H1 (cell line): ENCODE measurements at regions not wholly inside any gene's neighbourhood (a gene's known extent, or its start where the extent isn't known, plus 50 kb on each side); places are given as distances from the start of the nearest gene placed in this dataset.

ENCODE experiments used
- CTCF ChIA-PET: fragments of 300-600 bp; sonication (Branson Sonifier 250); formaldehyde crosslinking; loops from one replicate; lab custom pipeline; 2021; ENCODE audit not compliant: partially characterized antibody; lab: Charles Lee
- POLR2A ChIA-PET: fragments of 300-600 bp; sonication (Branson Sonifier 250); formaldehyde crosslinking; loops from one replicate; lab custom pipeline; 2021; ENCODE audit warnings: inconsistent platforms; ENCODE audit not compliant: partially characterized antibody; lab: Charles Lee
- DNase-seq, 2 experiments: peaks; one replicate each; pipeline versions ENCODE4 v3.0.0 to v3.0.0-alpha.2; 2010 to 2022; ENCODE audit warnings: low spot score in 2 of 2, low read depth in 1 of 2, mixed read lengths in 1 of 2
- FAIRE-seq: peaks from 2 replicates; lab custom pipeline; 2011; peaks lifted over from hg19 to GRCh38; lab: Jason Lieb, UNC
- H2AFZ ChIP-seq: 2 replicates; pipeline ENCODE4 v1.8.1; 2012; ENCODE audit warnings: low read length, inconsistent platforms
- H2AK5ac ChIP-seq: 2 replicates; pipeline ENCODE4 v1.6.1; 2013; ENCODE audit warnings: low read depth, low read length
- H2BK120ac ChIP-seq: replicated peaks from 2 replicates; pipeline ENCODE3; 2013; ENCODE audit warnings: low read depth, low read length, inconsistent platforms
- H2BK12ac ChIP-seq: 2 replicates; pipeline ENCODE4 v1.6.1; 2013; ENCODE audit warnings: low read depth, low read length
- H2BK15ac ChIP-seq: 2 replicates; pipeline ENCODE4 v1.6.1; 2013; ENCODE audit warnings: low read length
- H2BK20ac ChIP-seq: 2 replicates; pipeline ENCODE4 v1.6.1; 2013; ENCODE audit warnings: low read length
- H2BK5ac ChIP-seq: 2 replicates; pipeline ENCODE4 v1.6.1; 2013; ENCODE audit warnings: low read depth, low read length
- H3K14ac ChIP-seq: 2 replicates; pipeline ENCODE4 v1.6.1; 2013; ENCODE audit warnings: inconsistent platforms; ENCODE audit not compliant: insufficient read length
- H3K18ac ChIP-seq: 2 replicates; pipeline ENCODE4 v1.6.1; 2013; ENCODE audit warnings: low read length; ENCODE audit errors: extremely low read depth
- H3K23ac ChIP-seq: 2 replicates; pipeline ENCODE4 v1.6.1; 2013; ENCODE audit warnings: inconsistent platforms; ENCODE audit not compliant: insufficient read length
- H3K23me2 ChIP-seq: 2 replicates; pipeline ENCODE4 v1.6.1; 2013; ENCODE audit warnings: low read depth, low read length
- H3K27ac ChIP-seq: 2 replicates; pipeline ENCODE4 v1.6.1; 2011; ENCODE audit warnings: low read depth, low read length, inconsistent platforms
- H3K27me3 ChIP-seq, 4 experiments: replicated peaks in 1 of 4; 1 replicate in 1 of 4; 2 replicates in 3 of 4; pipeline versions ENCODE4 v1.6.1 to v1.8.1; 2011 to 2013; ENCODE audit warnings: low read length in 3 of 4, mild to moderate bottlenecking in 3 of 4, inconsistent platforms in 2 of 4, mixed read lengths in 2 of 4, moderate library complexity in 1 of 4; ENCODE audit not compliant: control insufficient read depth in 3 of 4, insufficient read depth in 3 of 4; ENCODE audit errors: extremely low read depth in 1 of 4
- H3K36me3 ChIP-seq, 4 experiments: 2 replicates each; pipeline versions ENCODE4 v1.6.1 to v1.8.1; 2011 to 2013; ENCODE audit warnings: mild to moderate bottlenecking in 4 of 4, low read length in 3 of 4, moderate library complexity in 2 of 4, control low read depth in 1 of 4, inconsistent platforms in 1 of 4; ENCODE audit not compliant: insufficient read depth in 4 of 4, control insufficient read depth in 2 of 4
- H3K4ac ChIP-seq: replicated peaks from 2 replicates; pipeline ENCODE3; 2013; ENCODE audit warnings: low read length, low read depth, mixed read lengths, inconsistent platforms; ENCODE audit not compliant: insufficient read length
- H3K4me1 ChIP-seq, 4 experiments: replicated peaks in 1 of 4; 1 replicate in 1 of 4; 2 replicates in 3 of 4; pipeline versions ENCODE4 v1.6.1 to v1.8.1; 2011 to 2013; ENCODE audit warnings: low read length in 3 of 4, inconsistent platforms in 2 of 4, mixed read lengths in 1 of 4; ENCODE audit not compliant: insufficient read depth in 4 of 4, control insufficient read depth in 3 of 4
- H3K4me2 ChIP-seq, 2 experiments: 2 replicates each; pipeline versions ENCODE4 v1.6.1 to v1.8.1; 2011 to 2013; ENCODE audit warnings: low read depth in 2 of 2, low read length in 2 of 2, control low read depth in 1 of 2, inconsistent platforms in 1 of 2, mild to moderate bottlenecking in 1 of 2; ENCODE audit not compliant: insufficient read depth in 1 of 2
- H3K4me3 ChIP-seq, 4 experiments: fragments of 200-600, 300-600 bp in 1 of 4; sonication (generic), shearing (Covaris generic), sonication (Bioruptor Twin) in 1 of 4; 2 replicates each; pipeline versions ENCODE4 v1.5.1 to v1.8.1; 2011 to 2016; ENCODE audit warnings: low read length in 4 of 4, low read depth in 3 of 4, control low read depth in 2 of 4, inconsistent platforms in 2 of 4, mild to moderate bottlenecking in 2 of 4, mixed read lengths in 1 of 4, moderate library complexity in 1 of 4; ENCODE audit not compliant: insufficient read depth in 2 of 4; ENCODE audit errors: extremely low read depth in 1 of 4
- H3K56ac ChIP-seq: replicated peaks from 2 replicates; pipeline ENCODE3; 2013; ENCODE audit warnings: low read depth, mild to moderate bottlenecking, mixed read lengths, low read length, inconsistent platforms; ENCODE audit not compliant: insufficient read length
- H3K79me1 ChIP-seq: 2 replicates; pipeline ENCODE4 v1.6.1; 2013; ENCODE audit warnings: low read depth, low read length, control low read depth
- H3K79me2 ChIP-seq, 2 experiments: 2 replicates each; pipeline versions ENCODE4 v1.6.1 to v1.8.1; 2012 to 2013; ENCODE audit warnings: low read length in 2 of 2, mild to moderate bottlenecking in 2 of 2, inconsistent platforms in 1 of 2; ENCODE audit not compliant: insufficient read depth in 2 of 2, control insufficient read depth in 1 of 2
- H3K9ac ChIP-seq, 4 experiments: replicated peaks in 1 of 4; 1 replicate in 1 of 4; 2 replicates in 3 of 4; pipeline versions ENCODE4 v1.6.1 to v1.8.1; 2011 to 2013; ENCODE audit warnings: low read depth in 3 of 4, low read length in 3 of 4, control low read depth in 2 of 4, mild to moderate bottlenecking in 2 of 4, moderate library complexity in 2 of 4, inconsistent platforms in 1 of 4; ENCODE audit errors: extremely low read depth in 1 of 4
- H3K9me3 ChIP-seq, 2 experiments: 2 replicates each; pipeline versions ENCODE4 v1.6.1 to v1.8.1; 2012 to 2013; ENCODE audit warnings: mild to moderate bottlenecking in 2 of 2, moderate library complexity in 2 of 2, control low read depth in 1 of 2, inconsistent platforms in 1 of 2, low read depth in 1 of 2, low read length in 1 of 2, mixed read lengths in 1 of 2; ENCODE audit not compliant: insufficient read depth in 2 of 2
- H4K20me1 ChIP-seq, 2 experiments: replicated peaks in 1 of 2; 2 replicates each; pipeline versions ENCODE3 to v1.8.1; 2011 to 2013; ENCODE audit warnings: inconsistent platforms in 2 of 2, low read length in 2 of 2, mild to moderate bottlenecking in 1 of 2; ENCODE audit not compliant: insufficient read depth in 2 of 2, control insufficient read depth in 1 of 2
- H4K5ac ChIP-seq: 2 replicates; pipeline ENCODE4 v1.6.1; 2013; ENCODE audit warnings: low read length, low read depth, mixed read lengths, inconsistent platforms; ENCODE audit not compliant: insufficient read length
- H4K8ac ChIP-seq: 2 replicates; pipeline ENCODE4 v1.8.0; 2013; ENCODE audit warnings: mild to moderate bottlenecking, moderate library complexity, low read length, inconsistent platforms; ENCODE audit not compliant: insufficient read depth; ENCODE audit errors: extremely low read depth
- H4K91ac ChIP-seq: replicated peaks from 2 replicates; pipeline ENCODE3; 2013; ENCODE audit warnings: low read length, mixed read lengths, inconsistent platforms; ENCODE audit not compliant: insufficient read length
- BACH1 ChIP-seq: IDR thresholded peaks from 2 replicates; pipeline ENCODE4 v1.6.1; 2012; ENCODE audit warnings: low read length, improper control_type of control experiment
- CBX5 ChIP-seq: fragments of 300-800, 300-1000 bp; sonication (generic); IDR thresholded peaks from 2 replicates; pipeline ENCODE4 v1.7.1; 2016; ENCODE audit warnings: antibody characterized with exemption, low read length, low read depth
- CHD1 ChIP-seq: IDR thresholded peaks from 2 replicates; pipeline ENCODE4 v1.6.1; 2012; ENCODE audit warnings: low read depth, low read length, improper control_type of control experiment
- E2F6 ChIP-seq: IDR thresholded peaks from 2 replicates; pipeline ENCODE4 v1.6.1; 2012; ENCODE audit warnings: inconsistent platforms
- JUN ChIP-seq: IDR thresholded peaks from 2 replicates; pipeline ENCODE4 v1.6.1; 2011; ENCODE audit warnings: low read depth, mild to moderate bottlenecking, improper control_type of control experiment, low read length
- RAD21 ChIP-seq, 2 experiments: IDR thresholded peaks in 1 of 2; conservative IDR thresholded peaks in 1 of 2; 2 replicates each; pipeline ENCODE4 v1.6.1; 2011; ENCODE audit warnings: low read depth in 2 of 2, low read length in 2 of 2, improper control_type of control experiment in 1 of 2, inconsistent platforms in 1 of 2, mild to moderate bottlenecking in 1 of 2, moderate library complexity in 1 of 2
- SP4 ChIP-seq: IDR thresholded peaks from 2 replicates; pipeline ENCODE4 v1.6.1; 2012; ENCODE audit warnings: low read length, inconsistent platforms
- WGBS, 2 experiments: shearing (Covaris generic) in 1 of 2; methylation state at CpG; one replicate each; pipeline versions ENCODE4 v1.1.6 to v1.1.7; 2013 to 2015; ENCODE audit warnings: low lambda C conversion rate in 2 of 2, mixed read lengths in 2 of 2, inconsistent platforms in 1 of 2, low coverage in 1 of 2, missing lambda C conversion rate in 1 of 2; ENCODE audit not compliant: insufficient replicate concordance in 2 of 2, insufficient coverage in 1 of 2, insufficient read length in 1 of 2; ENCODE audit errors: extremely low coverage in 1 of 2, missing lambda C conversion rate in 1 of 2; 5-methylcytosine and 5-hydroxymethylcytosine counted together
- TF ChIP-seq, protein P1 (sequence below): IDR thresholded peaks from 2 replicates; pipeline ENCODE4 v1.6.1; 2012; ENCODE audit warnings: low read length, inconsistent platforms

GRCh38 chr7:82521906-82522445, 78.4 kb upstream of the CACNA2D1 start:
- FAIRE-seq (no peak), DNase-seq (no peak)
- Histone ChIP-seq H3K14ac (no peak overlapping the region), H3K79me2 (no peaks in the 10 kb centered on the region), H3K4me3 (no peak overlapping the region), H3K36me3 (no peaks in the 10 kb centered on the region), H2BK120ac (no peak overlapping the region), H3K79me1 (no peaks in the 10 kb centered on the region), H3K4ac (no peak overlapping the region), H3K18ac (no peak overlapping the region), H2BK15ac (no peak overlapping the region), H2AFZ (no peak overlapping the region), H2BK5ac (no peak overlapping the region), H3K56ac (no peak overlapping the region), H2BK12ac (no peak overlapping the region), H3K4me2 (no peak overlapping the region), H3K27me3 (no peaks in the 10 kb centered on the region), H4K91ac (no peak overlapping the region), H3K9ac (no peak overlapping the region), H3K23me2 (no peaks in the 10 kb centered on the region), H4K5ac (no peak overlapping the region), H4K20me1 (no peaks in the 10 kb centered on the region), H3K4me1 (no peaks in the 10 kb centered on the region; a peak in 1 of 7 replicates), H2BK20ac (no peak overlapping the region), H3K9me3 (no peaks in the 10 kb centered on the region), H3K23ac (no peak overlapping the region), H4K8ac (no peak overlapping the region), H2AK5ac (no peak overlapping the region), H3K27ac (no peak overlapping the region)
- ChIA-PET CTCF (interaction anchor here (1.0 kb wide), 1 partner anchor 15 kb away, joined by 3 read pairs; no protein-coding TSS in a partner anchor), POLR2A (no interaction called here)
- WGBS, 2 experiments: 89% methylated on average over 2 of the region's 2 CpGs; no CpG with 5 or more reads in 1 of the 2 experiments
- TF ChIP-seq RAD21 (IDR thresholded peaks at IDR 0.05 in 1 of 2, conservative IDR thresholded peaks at IDR 0.05 in 1 of 2; ENCODE audit: low read depth in 2 of 2, low read length in 2 of 2) (no peak), BACH1 (no peak), CBX5 (no peak), SP4 (no peak), CHD1 (no peak), E2F6 (no peak), JUN (no peak)
- TF ChIP-seq, protein P1, sequence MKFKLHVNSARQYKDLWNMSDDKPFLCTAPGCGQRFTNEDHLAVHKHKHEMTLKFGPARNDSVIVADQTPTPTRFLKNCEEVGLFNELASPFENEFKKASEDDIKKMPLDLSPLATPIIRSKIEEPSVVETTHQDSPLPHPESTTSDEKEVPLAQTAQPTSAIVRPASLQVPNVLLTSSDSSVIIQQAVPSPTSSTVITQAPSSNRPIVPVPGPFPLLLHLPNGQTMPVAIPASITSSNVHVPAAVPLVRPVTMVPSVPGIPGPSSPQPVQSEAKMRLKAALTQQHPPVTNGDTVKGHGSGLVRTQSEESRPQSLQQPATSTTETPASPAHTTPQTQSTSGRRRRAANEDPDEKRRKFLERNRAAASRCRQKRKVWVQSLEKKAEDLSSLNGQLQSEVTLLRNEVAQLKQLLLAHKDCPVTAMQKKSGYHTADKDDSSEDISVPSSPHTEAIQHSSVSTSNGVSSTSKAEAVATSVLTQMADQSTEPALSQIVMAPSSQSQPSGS: no peak
